Activated CD8-positive, alpha-beta T cell treated with anti-CD3 and anti-CD28 coated beads for 36 hours (primary cell): ENCODE measurements at regions not wholly inside any gene's neighbourhood (a gene's known extent, or its start where the extent isn't known, plus 50 kb on each side); places are given as distances from the start of the nearest gene placed in this dataset.

ENCODE experiments used
- ATAC-seq: fragments of 200-7000 bp; cut with Tn5 transposase; one replicate; pipeline ENCODE4 v1.10.0; 2021; ENCODE audit warnings: mild to moderate bottlenecking, moderate library complexity
- CTCF ChIA-PET: fragments of 350-600 bp; sonication (Branson Sonifier 250); formaldehyde crosslinking; loops from one replicate; lab custom pipeline; 2021; ENCODE audit warnings: antibody characterized with exemption; lab: Charles Lee
- POLR2A ChIA-PET: fragments of 350-600 bp; sonication (Branson Sonifier 250); formaldehyde crosslinking; loops from one replicate; lab custom pipeline; 2021; ENCODE audit warnings: antibody characterized with exemption; lab: Charles Lee
- DNase-seq: peaks from one replicate; pipeline ENCODE4 v3.0.0-alpha.2; 2020
- H3K27ac Mint-ChIP-seq: one replicate; pipeline ENCODE4 v1.8.0; 2021; ENCODE audit warnings: mild to moderate bottlenecking, mixed read lengths
- H3K27me3 Mint-ChIP-seq: one replicate; pipeline ENCODE4 v1.8.0; 2021; ENCODE audit warnings: mixed read lengths
- H3K36me3 Mint-ChIP-seq: one replicate; pipeline ENCODE4 v1.8.0; 2021; ENCODE audit warnings: low read depth, mixed read lengths
- H3K4me1 Mint-ChIP-seq: one replicate; pipeline ENCODE4 v1.8.0; 2021; ENCODE audit warnings: low read depth, mixed read lengths
- H3K4me3 Mint-ChIP-seq: one replicate; pipeline ENCODE4 v1.8.0; 2021; ENCODE audit warnings: mild to moderate bottlenecking, moderate library complexity, mixed read lengths
- H3K9me3 Mint-ChIP-seq: one replicate; pipeline ENCODE4 v1.8.0; 2021; ENCODE audit warnings: mixed read lengths
- CTCF ChIP-seq: fragments of 200-600 bp; IDR thresholded peaks from one replicate; pipeline ENCODE4 v1.8.0; 2022; ENCODE audit warnings: antibody characterized with exemption, mild to moderate bottlenecking
- intact Hi-C: fragments of 100-400 bp; cut with micrococcal nuclease; formaldehyde crosslinking; loops from one replicate; pipeline ENCODE4 v1.10.0; 2022

- CTCF ChIA-PET, result no interaction called here
- Mint-ChIP-seq H3K27ac (no peak overlapping the region), H3K9me3 (no peaks in the 10 kb centered on the region), H3K4me3 (no peak overlapping the region), H3K4me1 (no peaks in the 10 kb centered on the region), H3K27me3 (no peaks in the 10 kb centered on the region), H3K36me3 (no peaks in the 10 kb centered on the region)
- no peak for TF ChIP-seq CTCF
- POLR2A ChIA-PET, result no interaction called here
- intact Hi-C loops, result no loop called here
- ATAC-seq, result no peak
- DNase-seq, result no peak
Observed at GRCh38 chr2:157203651-157204050, 53.9 kb upstream of the GALNT5 start.

GRCh38 chr2:157204401-157204800 is 53.1 kb upstream of the GALNT5 start:
- Mint-ChIP-seq H3K4me1 (no peaks in the 10 kb centered on the region), H3K9me3 (no peaks in the 10 kb centered on the region), H3K4me3 (no peak overlapping the region), H3K27me3 (no peaks in the 10 kb centered on the region), H3K27ac (no peak overlapping the region), H3K36me3 (no peaks in the 10 kb centered on the region)
- DNase-seq (no peak), ATAC-seq (no peak)
- intact Hi-C loops, result no loop called here
- CTCF ChIA-PET, result no interaction called here
- no peak for TF ChIP-seq CTCF
- POLR2A ChIA-PET, result interaction anchor here (0.7 kb wide), 1 partner anchor 1289 kb away, joined by 3 read pairs; no protein-coding TSS in a partner anchor

GRCh38 chr2:157206916-157207315 is 50.6 kb upstream of the GALNT5 start:
- no peak for TF ChIP-seq CTCF
- ChIA-PET POLR2A (no interaction called here), CTCF (no interaction called here)
- no peak for DNase-seq
- ATAC-seq, result no peak
- H3K27ac Mint-ChIP-seq, result no peak overlapping the region
- peaks cover 3% of the 10 kb centered on the region for H3K27me3 Mint-ChIP-seq
- H3K9me3 Mint-ChIP-seq, result no peaks in the 10 kb centered on the region
- intact Hi-C loops, result no loop called here
- H3K4me3 Mint-ChIP-seq, result no peak overlapping the region
- H3K4me1 Mint-ChIP-seq, result no peaks in the 10 kb centered on the region
- H3K36me3 Mint-ChIP-seq, result no peaks in the 10 kb centered on the region
